Activated B cell treated with CpG ODN at 0.5 μM for 24 hours (primary cell): ENCODE measurements at regions not wholly inside any gene's neighbourhood (a gene's known extent, or its start where the extent isn't known, plus 50 kb on each side); places are given as distances from the start of the nearest gene placed in this dataset.

ENCODE experiments used
- ATAC-seq: fragments of 200-7000 bp; cut with Tn5 transposase; one replicate; pipeline ENCODE4 v1.10.0; 2021; ENCODE audit warnings: low read depth, mild to moderate bottlenecking, moderate library complexity
- CTCF ChIA-PET: fragments of 350-600 bp; sonication (Branson Sonifier 250); formaldehyde crosslinking; loops from one replicate; lab custom pipeline; 2021; ENCODE audit warnings: antibody characterized with exemption; lab: Charles Lee
- POLR2A ChIA-PET: fragments of 350-600 bp; sonication (Branson Sonifier 250); formaldehyde crosslinking; loops from one replicate; lab custom pipeline; 2021; ENCODE audit warnings: antibody characterized with exemption; lab: Charles Lee
- DNase-seq: peaks from one replicate; pipeline ENCODE4 v3.0.0; 2022
- H3K27ac Mint-ChIP-seq: one replicate; pipeline ENCODE4 v1.8.0; 2020; ENCODE audit warnings: mixed read lengths
- H3K27me3 Mint-ChIP-seq: one replicate; pipeline ENCODE4 v1.8.0; 2021; ENCODE audit warnings: mixed read lengths
- H3K36me3 Mint-ChIP-seq: one replicate; pipeline ENCODE4 v1.8.0; 2021; ENCODE audit warnings: low read depth, mixed read lengths
- H3K4me1 Mint-ChIP-seq: one replicate; pipeline ENCODE4 v1.8.0; 2021; ENCODE audit warnings: mixed read lengths
- H3K4me3 Mint-ChIP-seq: one replicate; pipeline ENCODE4 v1.8.0; 2020; ENCODE audit warnings: mild to moderate bottlenecking, mixed read lengths
- H3K9me3 Mint-ChIP-seq: one replicate; pipeline ENCODE4 v1.8.0; 2020; ENCODE audit warnings: mixed read lengths
- intact Hi-C: fragments of 100-400 bp; cut with micrococcal nuclease; formaldehyde crosslinking; loops from one replicate; pipeline ENCODE4 v1.15.1; 2024
- TF ChIP-seq, protein P1 (sequence below): fragments of 200-600 bp; IDR thresholded peaks from one replicate; pipeline ENCODE4 v1.8.0; 2022; ENCODE audit warnings: antibody characterized with exemption, mild to moderate bottlenecking

DNA sequence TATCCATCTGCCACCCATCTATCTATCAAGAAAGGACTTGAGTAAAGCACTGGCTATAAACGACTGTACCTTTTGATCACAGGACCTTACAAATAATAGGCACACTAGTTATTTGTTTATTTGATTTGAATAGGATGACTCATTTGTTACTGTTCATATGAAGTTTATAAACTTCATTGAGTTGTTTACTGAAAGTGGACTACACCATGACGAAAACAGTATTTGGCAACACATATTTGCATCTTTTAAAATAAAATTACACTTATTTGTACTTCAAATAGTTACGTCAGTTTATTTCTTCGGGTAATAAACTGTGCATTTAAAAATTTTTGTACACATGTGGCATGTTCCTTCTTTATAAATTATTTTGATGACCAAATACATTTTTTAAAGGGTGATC lies 133.0 kb downstream of the OGFRL1 start:
- Mint-ChIP-seq H3K9me3 (no peaks in the 10 kb centered on the region), H3K27ac (no peak overlapping the region), H3K36me3 (no peaks in the 10 kb centered on the region), H3K27me3 (peaks cover 45% of the 10 kb centered on the region), H3K4me3 (no peak overlapping the region), H3K4me1 (peaks cover 9% of the 10 kb centered on the region)
- no peak for ATAC-seq
- intact Hi-C loops: no loop called here
- TF ChIP-seq, protein P1, sequence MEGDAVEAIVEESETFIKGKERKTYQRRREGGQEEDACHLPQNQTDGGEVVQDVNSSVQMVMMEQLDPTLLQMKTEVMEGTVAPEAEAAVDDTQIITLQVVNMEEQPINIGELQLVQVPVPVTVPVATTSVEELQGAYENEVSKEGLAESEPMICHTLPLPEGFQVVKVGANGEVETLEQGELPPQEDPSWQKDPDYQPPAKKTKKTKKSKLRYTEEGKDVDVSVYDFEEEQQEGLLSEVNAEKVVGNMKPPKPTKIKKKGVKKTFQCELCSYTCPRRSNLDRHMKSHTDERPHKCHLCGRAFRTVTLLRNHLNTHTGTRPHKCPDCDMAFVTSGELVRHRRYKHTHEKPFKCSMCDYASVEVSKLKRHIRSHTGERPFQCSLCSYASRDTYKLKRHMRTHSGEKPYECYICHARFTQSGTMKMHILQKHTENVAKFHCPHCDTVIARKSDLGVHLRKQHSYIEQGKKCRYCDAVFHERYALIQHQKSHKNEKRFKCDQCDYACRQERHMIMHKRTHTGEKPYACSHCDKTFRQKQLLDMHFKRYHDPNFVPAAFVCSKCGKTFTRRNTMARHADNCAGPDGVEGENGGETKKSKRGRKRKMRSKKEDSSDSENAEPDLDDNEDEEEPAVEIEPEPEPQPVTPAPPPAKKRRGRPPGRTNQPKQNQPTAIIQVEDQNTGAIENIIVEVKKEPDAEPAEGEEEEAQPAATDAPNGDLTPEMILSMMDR: no peak
- ChIA-PET POLR2A (no interaction called here), CTCF (no interaction called here)
- DNase-seq: no peak

DNA sequence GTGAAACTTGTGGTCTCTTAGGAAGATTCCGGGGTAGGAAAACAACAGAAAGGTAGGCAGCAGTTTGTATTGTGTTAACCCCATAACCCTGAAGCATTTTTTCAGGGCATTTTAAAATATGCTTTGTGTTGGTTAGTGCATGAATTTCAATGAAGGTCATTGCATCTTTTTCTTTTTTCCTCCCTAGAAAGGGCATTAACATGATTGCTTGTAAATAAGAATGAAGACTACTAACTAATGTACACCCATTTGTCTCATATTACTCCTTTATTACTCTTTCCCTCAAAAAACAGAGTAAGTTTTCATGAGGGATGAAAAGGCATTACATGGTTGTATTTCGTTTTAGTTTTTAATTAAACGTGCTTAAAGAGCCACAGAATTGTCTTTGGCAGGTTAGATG lies 141.4 kb downstream of the OGFRL1 start:
- CTCF ChIA-PET: no interaction called here
- Mint-ChIP-seq H3K9me3 (no peaks in the 10 kb centered on the region), H3K4me3 (no peak overlapping the region), H3K36me3 (no peaks in the 10 kb centered on the region), H3K4me1 (no peaks in the 10 kb centered on the region), H3K27ac (no peak overlapping the region), H3K27me3 (peaks cover 32% of the 10 kb centered on the region)
- TF ChIP-seq, protein P1: no peak
- no peak for ATAC-seq
- POLR2A ChIA-PET: no interaction called here
- intact Hi-C loops: no loop called here
- no peak for DNase-seq

DNA sequence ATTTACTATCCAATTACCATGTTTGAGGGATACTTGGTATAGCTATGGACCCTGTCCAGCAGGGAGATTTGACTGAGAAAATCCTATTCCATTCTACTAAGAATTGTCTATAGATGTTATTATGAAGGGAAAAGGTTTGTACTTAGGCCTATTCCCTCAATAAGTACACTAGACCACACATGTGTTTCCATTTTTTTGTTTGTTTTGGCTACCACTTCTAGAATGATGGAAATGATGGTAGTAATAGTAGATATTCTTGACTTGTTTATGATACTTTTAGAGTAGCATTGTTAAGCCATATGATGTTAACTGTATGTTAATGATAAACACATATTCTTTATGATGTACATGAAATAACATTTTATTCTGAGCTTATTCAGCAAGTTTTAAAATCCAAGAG lies 144.8 kb downstream of the OGFRL1 start:
- POLR2A ChIA-PET: no interaction called here
- no peaks in the 10 kb centered on the region for H3K9me3 Mint-ChIP-seq

DNA sequence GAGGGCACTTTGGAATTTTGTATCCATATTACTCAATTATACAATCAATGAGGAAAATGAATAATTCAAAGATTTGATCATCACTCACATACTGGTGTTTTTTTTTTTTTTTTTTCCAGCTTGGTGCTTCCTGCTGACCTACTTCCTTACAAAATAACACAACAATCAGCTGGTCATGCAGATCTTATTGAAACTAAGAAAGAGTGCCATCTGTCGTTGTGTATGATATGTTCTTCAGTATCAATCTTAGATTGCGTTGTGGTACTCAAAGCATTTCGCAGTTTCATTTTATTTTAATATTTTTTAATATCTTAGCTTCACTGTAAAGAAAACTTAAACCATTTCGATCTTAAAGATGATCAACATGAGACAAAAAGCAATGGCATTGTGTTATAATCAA lies 155.6 kb downstream of the OGFRL1 start:
- POLR2A ChIA-PET: no interaction called here
- H3K27ac Mint-ChIP-seq: no peak overlapping the region
- CTCF ChIA-PET: no interaction called here
- intact Hi-C loops: no loop called here
- DNase-seq: no peak
- TF ChIP-seq, protein P1: no peak
- no peak for ATAC-seq
- H3K4me3 Mint-ChIP-seq: no peak overlapping the region
- no peaks in the 10 kb centered on the region for H3K36me3 Mint-ChIP-seq
- H3K9me3 Mint-ChIP-seq: peaks cover 7% of the 10 kb centered on the region
- no peaks in the 10 kb centered on the region for H3K4me1 Mint-ChIP-seq
- no peaks in the 10 kb centered on the region for H3K27me3 Mint-ChIP-seq

More for the DNA sequence above, 144.8 kb downstream of the OGFRL1 start:
- TF ChIP-seq, protein P1: no peak
- H3K4me3 Mint-ChIP-seq: no peak overlapping the region
- no peak overlapping the region for H3K27ac Mint-ChIP-seq
- peaks cover 28% of the 10 kb centered on the region for H3K27me3 Mint-ChIP-seq
- CTCF ChIA-PET: no interaction called here
- H3K4me1 Mint-ChIP-seq: peaks cover 1% of the 10 kb centered on the region
- H3K36me3 Mint-ChIP-seq: no peaks in the 10 kb centered on the region
- intact Hi-C loops: no loop called here
- no peak for ATAC-seq
- no peak for DNase-seq

DNA sequence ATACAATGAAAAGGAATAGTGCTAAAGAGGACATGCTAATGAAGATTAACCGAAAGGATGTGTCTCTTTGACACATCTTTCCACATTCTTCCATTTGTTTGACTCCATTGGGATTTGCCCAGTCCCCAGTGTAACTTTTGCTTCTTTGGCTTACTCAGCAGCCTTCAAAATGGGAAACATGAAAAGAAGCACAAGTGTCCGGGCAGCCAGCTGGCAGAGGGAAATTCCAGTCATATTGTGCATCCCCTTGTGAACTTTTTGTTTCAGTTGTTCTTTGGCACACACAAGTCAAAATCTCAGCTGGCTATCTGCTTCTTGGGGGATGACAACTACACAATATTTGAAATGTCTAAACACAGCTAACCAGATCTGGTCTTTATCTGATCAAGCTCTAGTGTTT lies 157.4 kb downstream of the OGFRL1 start:
- ATAC-seq: no peak
- TF ChIP-seq, protein P1: no peak
- Mint-ChIP-seq H3K27ac (no peak overlapping the region), H3K36me3 (no peaks in the 10 kb centered on the region), H3K4me1 (no peaks in the 10 kb centered on the region), H3K9me3 (peaks cover under 1% of the 10 kb centered on the region), H3K27me3 (peaks cover 2% of the 10 kb centered on the region), H3K4me3 (no peak overlapping the region)
- ChIA-PET CTCF (no interaction called here), POLR2A (no interaction called here)
- intact Hi-C loops: no loop called here
- no peak for DNase-seq
